SKM-1 (cell line): ENCODE measurements at regions not wholly inside any gene's neighbourhood (a gene's known extent, or its start where the extent isn't known, plus 50 kb on each side); places are given as distances from the start of the nearest gene placed in this dataset.

Experiments used
- DNase-seq: peaks from one replicate; lab custom pipeline; 2025; ENCODE audit not compliant: unreplicated experiment; lab: John Stamatoyannopoulos, UW

GRCh38 chr7:52501696-52502095, 533.7 kb upstream of the POM121L12 start:
- no peak for DNase-seq

- DNase-seq: no peak
These were observed 534.6 kb upstream of the POM121L12 start for GRCh38 chr7:52500841-52501240.

GRCh38 chr7:52498366-52498765, 537.1 kb upstream of the POM121L12 start:
- no peak for DNase-seq

GRCh38 chr7:52486267-52486666, 549.2 kb upstream of the POM121L12 start:
- DNase-seq: no peak

- DNase-seq: peak; percentile 16
These were observed 553.4 kb upstream of the POM121L12 start for GRCh38 chr7:52482076-52482475.

- DNase-seq: no peak
These were observed 553.9 kb upstream of the POM121L12 start for GRCh38 chr7:52481571-52481970.

GRCh38 chr7:52479990-52480389, 555.4 kb upstream of the POM121L12 start:
- no peak for DNase-seq

GRCh38 chr7:52475001-52475582, 560.3 kb upstream of the POM121L12 start:
- no peak for DNase-seq

- DNase-seq: no peak
These were observed 561.7 kb upstream of the POM121L12 start for GRCh38 chr7:52473756-52474155.

- DNase-seq: no peak
These were observed 563.3 kb upstream of the POM121L12 start for GRCh38 chr7:52472006-52472620.

- no peak for DNase-seq
These were observed 570.2 kb upstream of the POM121L12 start for GRCh38 chr7:52465216-52465615.

- no peak for DNase-seq
These were observed 572.1 kb upstream of the POM121L12 start for GRCh38 chr7:52463341-52463740.

GRCh38 chr7:52462474-52462873, 573.0 kb upstream of the POM121L12 start:
- DNase-seq: no peak

- no peak for DNase-seq
These were observed 579.9 kb upstream of the POM121L12 start for GRCh38 chr7:52455571-52455970.

GRCh38 chr7:52450816-52451215, 584.6 kb upstream of the POM121L12 start:
- DNase-seq: no peak

- DNase-seq: no peak
These were observed 587.8 kb upstream of the POM121L12 start for GRCh38 chr7:52447581-52448180.

GRCh38 chr7:52436278-52436677, 599.2 kb upstream of the POM121L12 start:
- DNase-seq: no peak

- no peak for DNase-seq
These were observed 604.2 kb upstream of the POM121L12 start for GRCh38 chr7:52431082-52431815.

GRCh38 chr7:52423251-52423650, 612.2 kb upstream of the POM121L12 start:
- no peak for DNase-seq

GRCh38 chr7:52413051-52413450, 622.4 kb upstream of the POM121L12 start:
- DNase-seq: no peak

- DNase-seq: no peak
These were observed 625.4 kb upstream of the POM121L12 start for GRCh38 chr7:52410032-52410431.

GRCh38 chr7:52406808-52407207, 628.6 kb upstream of the POM121L12 start:
- DNase-seq: no peak
